DND-41 (cell line): ENCODE measurements at regions not wholly inside any gene's neighbourhood (a gene's known extent, or its start where the extent isn't known, plus 50 kb on each side); places are given as distances from the start of the nearest gene placed in this dataset.

Experiments used
- ATAC-seq: fragments of 200-7000 bp; cut with Tn5 transposase; 3 replicates; pipeline ENCODE4 v1.9.1; 2021; ENCODE audit warnings: low read depth; ENCODE audit not compliant: insufficient read depth
- DNase-seq: peaks from one replicate; pipeline ENCODE4 v3.0.0-alpha.2; 2020
- H2AFZ ChIP-seq: 2 replicates; pipeline ENCODE4 v1.6.0; 2012; ENCODE audit warnings: low read depth, low read length
- H3K27ac ChIP-seq: 2 replicates; pipeline ENCODE4 v1.5.1; 2012; ENCODE audit warnings: low read length, inconsistent platforms
- H3K27me3 ChIP-seq: fragments of 200-600 bp; sonication (generic); 2 replicates; pipeline ENCODE4 v1.6.0; 2012; ENCODE audit warnings: low read length, mild to moderate bottlenecking, inconsistent platforms; ENCODE audit not compliant: insufficient read depth, poor library complexity
- H3K36me3 ChIP-seq: 2 replicates; pipeline ENCODE4 v1.5.1; 2012; ENCODE audit warnings: low read length, inconsistent platforms; ENCODE audit not compliant: insufficient read depth
- H3K4me1 ChIP-seq: 2 replicates; pipeline ENCODE4 v1.5.1; 2012; ENCODE audit warnings: mild to moderate bottlenecking, low read length; ENCODE audit not compliant: insufficient read depth
- H3K4me2 ChIP-seq: 2 replicates; pipeline ENCODE4 v1.6.0; 2012; ENCODE audit warnings: mild to moderate bottlenecking, moderate library complexity, low read length, inconsistent platforms; ENCODE audit not compliant: insufficient read depth
- H3K4me3 ChIP-seq, 2 experiments: fragments of 200-600 bp in 1 of 2; shearing (Covaris generic) in 1 of 2; 2 replicates each; pipeline ENCODE4 v1.5.1; 2012 to 2016; ENCODE audit warnings: inconsistent platforms in 2 of 2, low read length in 2 of 2, mild to moderate bottlenecking in 2 of 2, low read depth in 1 of 2, moderate library complexity in 1 of 2
- H3K79me2 ChIP-seq: 2 replicates; pipeline ENCODE4 v1.6.0; 2012; ENCODE audit warnings: low read length, inconsistent platforms; ENCODE audit not compliant: insufficient read depth
- H3K9ac ChIP-seq: 2 replicates; pipeline ENCODE4 v1.6.0; 2012; ENCODE audit warnings: low read depth, mild to moderate bottlenecking, inconsistent platforms, low read length, moderate library complexity
- H3K9me3 ChIP-seq: 2 replicates; pipeline ENCODE4 v1.5.1; 2012; ENCODE audit warnings: low read length, moderate library complexity, mild to moderate bottlenecking, inconsistent platforms; ENCODE audit not compliant: insufficient read depth, severe bottlenecking
- H4K20me1 ChIP-seq: 2 replicates; pipeline ENCODE4 v1.6.0; 2012; ENCODE audit warnings: low read length; ENCODE audit not compliant: insufficient read depth
- CTCF ChIP-seq: IDR thresholded peaks from 2 replicates; pipeline ENCODE4 v1.5.1; 2012; ENCODE audit warnings: borderline replicate concordance, low read length, moderate library complexity, mild to moderate bottlenecking; ENCODE audit not compliant: poor library complexity, severe bottlenecking; ENCODE audit errors: extremely low read depth
- EZH2 ChIP-seq: IDR thresholded peaks from 3 replicates; pipeline ENCODE4 v1.6.1; 2012; ENCODE audit warnings: borderline replicate concordance, low read depth, mild to moderate bottlenecking, moderate library complexity, low read length, inconsistent platforms; ENCODE audit not compliant: severe bottlenecking

DNA sequence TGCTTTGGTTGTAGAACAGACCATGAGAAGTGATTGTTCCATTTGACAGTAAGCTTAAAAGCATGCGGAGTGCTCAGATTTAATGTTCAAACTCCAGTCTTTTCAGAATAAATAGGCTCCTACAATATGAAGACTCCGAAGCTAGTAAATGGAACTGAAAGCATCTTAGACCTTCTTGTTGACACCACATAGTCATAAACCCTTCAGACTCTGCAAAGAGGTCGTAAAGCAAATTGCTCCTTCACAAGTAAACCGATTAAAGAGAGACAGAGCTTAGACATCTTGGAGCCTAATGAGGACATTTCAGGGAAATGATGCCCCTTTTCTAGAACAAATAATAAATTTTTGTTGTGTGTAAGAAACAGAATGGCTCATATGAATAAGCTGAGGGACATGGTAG is 511.0 kb upstream of the RIOK2 start:
- H3K4me1 ChIP-seq, result no peaks in the 10 kb centered on the region
- no peaks in the 10 kb centered on the region for H4K20me1 ChIP-seq
- no peaks in the 10 kb centered on the region for H3K9me3 ChIP-seq
- no peak overlapping the region for H3K9ac ChIP-seq
- ATAC-seq (no peak), DNase-seq (no peak)
- no peaks in the 10 kb centered on the region for H3K36me3 ChIP-seq
- no peak overlapping the region for H3K4me2 ChIP-seq
- no peaks in the 10 kb centered on the region for H3K79me2 ChIP-seq
- H3K27me3 ChIP-seq, result no peaks in the 10 kb centered on the region
- H3K27ac ChIP-seq, result no peak overlapping the region
- no peak for TF ChIP-seq EZH2
- TF ChIP-seq CTCF, result no peak
- H3K4me3 ChIP-seq, result no peak overlapping the region
- H2AFZ ChIP-seq, result no peak overlapping the region

DNA sequence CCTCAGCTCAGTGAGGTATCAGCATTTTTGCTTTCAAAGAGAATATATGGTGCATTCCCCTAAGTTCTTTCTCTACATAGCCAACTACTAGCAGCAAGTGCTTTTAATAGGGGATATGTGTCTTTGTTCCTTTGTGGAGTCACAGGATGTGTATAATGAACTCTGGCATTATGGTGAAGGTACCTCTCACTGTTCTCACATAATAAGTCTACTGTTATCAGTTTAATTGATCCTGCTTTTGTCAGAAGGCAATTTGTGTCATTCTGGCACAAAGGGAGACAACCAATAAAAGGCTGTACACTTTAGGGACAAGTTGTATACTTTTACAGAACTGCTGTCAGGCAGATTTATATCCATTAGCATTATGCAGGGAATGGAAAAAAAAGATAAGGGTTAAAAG is 531.4 kb upstream of the RIOK2 start:
- Histone ChIP-seq H3K9ac (no peak overlapping the region), H3K36me3 (no peaks in the 10 kb centered on the region), H4K20me1 (no peaks in the 10 kb centered on the region), H3K27ac (no peak overlapping the region), H3K4me1 (no peaks in the 10 kb centered on the region), H3K4me2 (no peak overlapping the region), H3K4me3 (no peak overlapping the region), H3K79me2 (no peaks in the 10 kb centered on the region), H2AFZ (no peak overlapping the region), H3K27me3 (no peaks in the 10 kb centered on the region), H3K9me3 (no peaks in the 10 kb centered on the region)
- DNase-seq (no peak), ATAC-seq (no peak)
- TF ChIP-seq EZH2, result no peak
- TF ChIP-seq CTCF, result no peak

DNA sequence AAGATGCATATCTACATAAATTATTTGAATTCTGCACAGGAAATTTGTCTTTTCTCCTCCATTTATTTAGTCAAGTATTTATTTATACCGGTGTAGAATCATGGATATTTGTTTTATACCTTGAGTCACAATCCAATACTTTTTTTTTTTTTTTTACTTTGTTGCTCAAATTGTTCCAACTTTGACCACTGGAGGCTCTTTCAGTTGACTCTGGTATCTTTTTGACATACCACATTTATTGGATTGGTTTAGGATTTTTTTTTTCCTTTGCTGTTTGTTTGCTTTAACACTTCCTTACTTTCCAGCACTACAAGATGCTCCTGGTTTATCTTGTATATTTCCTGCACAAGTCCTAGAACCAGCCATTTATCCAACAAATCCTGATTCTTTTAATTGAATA is 543.1 kb upstream of the RIOK2 start:
- Histone ChIP-seq H3K4me2 (no peak overlapping the region), H3K9me3 (peaks cover 4% of the 10 kb centered on the region), H3K4me1 (no peaks in the 10 kb centered on the region), H3K79me2 (no peaks in the 10 kb centered on the region), H3K9ac (no peak overlapping the region), H4K20me1 (no peaks in the 10 kb centered on the region), H2AFZ (no peak overlapping the region), H3K4me3 (no peak overlapping the region), H3K27ac (no peak overlapping the region), H3K27me3 (no peaks in the 10 kb centered on the region), H3K36me3 (no peaks in the 10 kb centered on the region)
- no peak for DNase-seq
- no peak for ATAC-seq
- no peak for TF ChIP-seq EZH2
- TF ChIP-seq CTCF, result no peak

DNA sequence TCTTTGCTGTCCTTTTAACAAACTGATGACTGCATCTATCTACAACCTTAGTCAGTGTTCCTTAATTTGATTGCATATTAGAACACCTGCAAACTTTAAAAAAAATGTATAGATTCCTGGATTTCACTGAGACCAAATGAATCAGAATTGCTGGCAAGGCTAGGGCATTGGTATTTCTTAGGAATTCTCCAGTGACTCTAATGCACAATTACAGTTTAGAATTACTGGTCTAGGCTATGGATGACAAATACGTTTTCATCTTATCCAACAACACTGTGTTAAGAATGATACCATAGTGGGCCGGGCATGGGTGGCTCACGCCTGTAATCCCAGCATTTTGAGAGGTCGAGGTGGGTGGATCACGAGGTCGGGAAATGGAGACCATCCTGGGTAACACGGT is 545.9 kb upstream of the RIOK2 start:
- TF ChIP-seq EZH2, result no peak
- TF ChIP-seq CTCF, result no peak
- ATAC-seq, result no peak
- no peaks in the 10 kb centered on the region for H3K79me2 ChIP-seq
- H4K20me1 ChIP-seq, result no peaks in the 10 kb centered on the region
- H3K9ac ChIP-seq, result no peak overlapping the region
- H3K9me3 ChIP-seq, result no peaks in the 10 kb centered on the region
- DNase-seq, result no peak
- no peak overlapping the region for H3K27ac ChIP-seq
- no peaks in the 10 kb centered on the region for H3K36me3 ChIP-seq
- H3K4me3 ChIP-seq, result no peak overlapping the region
- H2AFZ ChIP-seq, result no peak overlapping the region
- no peak overlapping the region for H3K4me2 ChIP-seq
- no peaks in the 10 kb centered on the region for H3K27me3 ChIP-seq
- no peaks in the 10 kb centered on the region for H3K4me1 ChIP-seq
